ENCODE measurements at regions not wholly inside any gene's neighbourhood (a gene's known extent, or its start where the extent isn't known, plus 50 kb on each side); places are given as distances from the start of the nearest gene placed in this dataset.

- DNase-seq = no peak
Measured at GRCh38 chrX:23228950-23229448, 105.7 kb upstream of the PTCHD1 start.

GRCh38 chrX:23235051-23235450 lies 99.6 kb upstream of the PTCHD1 start:
- no peak for DNase-seq

- peak; percentile 9 for DNase-seq
Measured at GRCh38 chrX:23246001-23246400, 88.6 kb upstream of the PTCHD1 start.

GRCh38 chrX:23248187-23248586 lies 86.5 kb upstream of the PTCHD1 start:
- DNase-seq = no peak

- DNase-seq = no peak
Measured at GRCh38 chrX:23251043-23251442, 83.6 kb upstream of the PTCHD1 start.

- no peak for DNase-seq
Measured at GRCh38 chrX:23263892-23264291, 70.8 kb upstream of the PTCHD1 start.

GRCh38 chrX:23269923-23270322 lies 64.7 kb upstream of the PTCHD1 start:
- no peak for DNase-seq

GRCh38 chrX:23271026-23271425 lies 63.6 kb upstream of the PTCHD1 start:
- DNase-seq = no peak

GRCh38 chrX:23276475-23276874 lies 58.2 kb upstream of the PTCHD1 start:
- no peak for DNase-seq

Measured in fibroblast of skin of scalp (primary cell).